GM23338 (cell line): ENCODE measurements at regions not wholly inside any gene's neighbourhood (a gene's known extent, or its start where the extent isn't known, plus 50 kb on each side); places are given as distances from the start of the nearest gene placed in this dataset.

ENCODE experiments used
- CREB1 ChIP-seq: fragments of 250-450 bp; sonication (Bioruptor Pico); IDR thresholded peaks from 2 replicates; pipeline ENCODE4 v1.5.0; 2020; ENCODE audit warnings: low read depth, mild to moderate bottlenecking, moderate library complexity
- CTCF ChIP-seq, 2 experiments: fragments of 200-600 bp in 1 of 2; sonication (generic) in 1 of 2; conservative IDR thresholded peaks; 2 replicates each; pipeline versions ENCODE4 v1.5.1 to v1.6.1; 2016 to 2017; ENCODE audit warnings: antibody characterized with exemption in 2 of 2, low read depth in 2 of 2, mild to moderate bottlenecking in 2 of 2, moderate library complexity in 1 of 2
- EZH2 ChIP-seq: fragments of 200-600 bp; sonication (generic); IDR thresholded peaks from one replicate; pipeline ENCODE4 v1.8.0; 2017; ENCODE audit warnings: antibody characterized with exemption, mild to moderate bottlenecking, low read depth; ENCODE audit not compliant: unreplicated experiment
- EZH2phosphoT487 ChIP-seq: fragments of 200-600 bp; sonication (generic); IDR thresholded peaks from one replicate; pipeline ENCODE4 v1.8.1; 2018; ENCODE audit warnings: antibody characterized with exemption; ENCODE audit not compliant: unreplicated experiment
- JUNB ChIP-seq: IDR thresholded peaks from one replicate; pipeline ENCODE4 v1.6.1; 2016; ENCODE audit warnings: antibody characterized with exemption; ENCODE audit not compliant: unreplicated experiment
- POLR2AphosphoS5 ChIP-seq: IDR thresholded peaks from 2 replicates; pipeline ENCODE4 v1.6.1; 2016; ENCODE audit warnings: antibody characterized with exemption, low read depth
- REST ChIP-seq: IDR thresholded peaks from one replicate; pipeline ENCODE4 v1.6.1; 2018; ENCODE audit warnings: antibody characterized with exemption; ENCODE audit not compliant: unreplicated experiment
- ZNF462 ChIP-seq: fragments of 250-450 bp; sonication (Bioruptor Pico); IDR thresholded peaks from 2 replicates; pipeline ENCODE4 v1.5.0; 2020; ENCODE audit warnings: mild to moderate bottlenecking, moderate library complexity

- TF ChIP-seq CTCF (conservative IDR thresholded peaks at IDR 0.05; ENCODE audit: low read depth in 2 of 2) = no peak
- TF ChIP-seq EZH2 = no peak
- no peak for TF ChIP-seq POLR2AphosphoS5
- no peak for TF ChIP-seq REST
- TF ChIP-seq ZNF462 = no peak
- no peak for TF ChIP-seq EZH2phosphoT487
- no peak for TF ChIP-seq CREB1 (CRISPR knock-in tag)
- no peak for TF ChIP-seq JUNB
Observed at GRCh38 chr6:91083211-91083610, 496.3 kb upstream of the MAP3K7 start.
